ENCODE measurements at regions not wholly inside any gene's neighbourhood (a gene's known extent, or its start where the extent isn't known, plus 50 kb on each side); places are given as distances from the start of the nearest gene placed in this dataset.

DNA sequence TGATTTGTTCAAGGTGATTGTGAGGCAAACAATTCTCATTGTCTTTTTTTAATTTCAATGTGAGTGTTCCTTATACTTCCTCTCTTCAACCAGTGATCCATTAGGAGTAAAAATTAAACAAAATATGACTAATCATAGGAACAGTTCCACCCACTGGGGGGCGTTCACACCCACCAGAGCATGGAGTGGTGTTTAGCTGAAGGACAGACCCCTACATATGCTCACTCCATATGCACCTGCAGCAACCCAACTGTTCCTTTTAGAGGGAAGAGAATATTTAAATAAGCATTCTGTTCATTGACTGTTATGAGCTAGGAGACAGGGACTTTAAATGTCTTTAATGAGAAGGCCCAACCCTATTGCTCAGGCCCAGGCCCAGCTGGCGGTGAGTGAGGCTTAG lies 78.7 kb upstream of the DRD2 start:
- DNase-seq (no peak), ATAC-seq (no peak)
- H3K4me3 ChIP-seq, result no peak overlapping the region
- peaks cover 0 to 7% (median 0%) of the 10 kb centered on the region in 7 donors for H3K27me3 ChIP-seq
- TF ChIP-seq, protein P1, sequence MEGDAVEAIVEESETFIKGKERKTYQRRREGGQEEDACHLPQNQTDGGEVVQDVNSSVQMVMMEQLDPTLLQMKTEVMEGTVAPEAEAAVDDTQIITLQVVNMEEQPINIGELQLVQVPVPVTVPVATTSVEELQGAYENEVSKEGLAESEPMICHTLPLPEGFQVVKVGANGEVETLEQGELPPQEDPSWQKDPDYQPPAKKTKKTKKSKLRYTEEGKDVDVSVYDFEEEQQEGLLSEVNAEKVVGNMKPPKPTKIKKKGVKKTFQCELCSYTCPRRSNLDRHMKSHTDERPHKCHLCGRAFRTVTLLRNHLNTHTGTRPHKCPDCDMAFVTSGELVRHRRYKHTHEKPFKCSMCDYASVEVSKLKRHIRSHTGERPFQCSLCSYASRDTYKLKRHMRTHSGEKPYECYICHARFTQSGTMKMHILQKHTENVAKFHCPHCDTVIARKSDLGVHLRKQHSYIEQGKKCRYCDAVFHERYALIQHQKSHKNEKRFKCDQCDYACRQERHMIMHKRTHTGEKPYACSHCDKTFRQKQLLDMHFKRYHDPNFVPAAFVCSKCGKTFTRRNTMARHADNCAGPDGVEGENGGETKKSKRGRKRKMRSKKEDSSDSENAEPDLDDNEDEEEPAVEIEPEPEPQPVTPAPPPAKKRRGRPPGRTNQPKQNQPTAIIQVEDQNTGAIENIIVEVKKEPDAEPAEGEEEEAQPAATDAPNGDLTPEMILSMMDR (IDR thresholded peaks at IDR 0.05), result peak in 4 of 9 donors; percentile 12 to 36 (median 24)
- no peak overlapping the region for H3K27ac ChIP-seq
- intact Hi-C loops (cut with DNase I), result loop anchor here in 2 of 10 donors (10.0 kb wide), 2 partner anchors 141 to 181 kb away; no protein-coding TSS in a partner anchor
- H3K36me3 ChIP-seq, result no peaks in the 10 kb centered on the region
- WGBS, 2 donors, result 49 to 56% methylated on average over 2 of the region's 2 CpGs
- peaks cover 0 to 5% (median 0%) of the 10 kb centered on the region in 9 donors for H3K4me1 ChIP-seq
- H3K9me3 ChIP-seq, result no peaks in the 10 kb centered on the region

DNA sequence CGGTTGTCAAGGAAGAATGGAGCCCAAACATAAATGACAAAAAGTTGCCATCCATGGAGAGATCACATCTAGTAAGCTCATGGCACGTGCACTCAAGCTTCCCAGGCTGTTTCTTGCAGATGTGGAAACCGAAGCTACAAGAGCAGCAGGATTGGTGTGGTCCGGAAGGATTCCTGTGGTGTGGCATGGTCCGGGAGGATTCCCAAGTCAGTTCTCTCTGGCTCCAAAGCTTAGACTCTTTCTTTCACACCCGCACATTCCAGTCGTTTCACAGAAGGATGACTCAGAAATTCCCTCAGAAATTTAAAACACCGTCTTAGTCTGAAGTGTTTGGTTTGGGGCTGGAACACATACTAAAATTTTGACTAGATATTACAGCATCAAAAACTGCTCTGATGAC lies 78.0 kb upstream of the DRD2 start:
- ATAC-seq, result peak in 3 of 8 donors; percentile 29 to 61 (median 31)
- Histone ChIP-seq H3K4me3 (no peak overlapping the region), H3K9me3 (no peaks in the 10 kb centered on the region), H3K27ac (no peak overlapping the region), H3K27me3 (peaks cover 0 to 11% (median 0%) of the 10 kb centered on the region in 7 donors), H3K4me1 (peaks cover 0 to 5% (median 0%) of the 10 kb centered on the region in 9 donors), H3K36me3 (no peaks in the 10 kb centered on the region)
- WGBS, 2 donors, result 64% methylated on average over 8 of the region's 8 CpGs
- intact Hi-C loops (cut with DNase I), result loop anchor here in 2 of 10 donors (10.0 kb wide), 2 partner anchors 142 to 182 kb away; no protein-coding TSS in a partner anchor
- TF ChIP-seq, protein P1 (IDR thresholded peaks at IDR 0.05), result no peak
- no peak for DNase-seq

DNA sequence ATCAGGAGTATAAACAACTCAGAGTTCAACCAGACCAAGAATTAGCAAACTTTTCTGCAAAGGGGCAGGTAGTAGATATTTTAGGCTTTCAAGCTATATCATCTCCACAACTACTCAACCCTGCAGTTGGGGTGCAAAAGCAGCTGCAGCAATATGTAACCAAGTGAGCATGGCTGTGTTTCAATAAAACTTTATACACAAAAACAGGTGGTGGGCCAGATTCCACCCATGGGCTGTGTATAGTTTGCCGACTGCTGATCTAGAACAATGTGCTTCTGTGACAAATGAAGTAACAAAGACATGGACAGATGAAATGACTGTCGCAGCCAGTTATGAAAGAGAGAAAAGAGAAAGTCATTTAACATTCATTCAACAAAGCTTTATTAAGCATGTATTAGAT lies 77.1 kb upstream of the DRD2 start:
- no peak overlapping the region for H3K27ac ChIP-seq
- intact Hi-C loops (cut with DNase I), result loop anchor here in 2 of 10 donors (10.0 kb wide), 2 partner anchors 143 to 183 kb away; no protein-coding TSS in a partner anchor
- no peaks in the 10 kb centered on the region for H3K9me3 ChIP-seq
- H3K36me3 ChIP-seq, result no peaks in the 10 kb centered on the region
- 96 to 100% methylated on average over 2 of the region's 2 CpGs for WGBS, 2 donors
- ATAC-seq (no peak), DNase-seq (no peak)
- no peak overlapping the region for H3K4me3 ChIP-seq
- H3K27me3 ChIP-seq, result peaks cover 0 to 15% (median 6%) of the 10 kb centered on the region in 7 donors
- peaks cover 0 to 5% (median 0%) of the 10 kb centered on the region in 9 donors for H3K4me1 ChIP-seq
- TF ChIP-seq, protein P1 (IDR thresholded peaks at IDR 0.05), result no peak

DNA sequence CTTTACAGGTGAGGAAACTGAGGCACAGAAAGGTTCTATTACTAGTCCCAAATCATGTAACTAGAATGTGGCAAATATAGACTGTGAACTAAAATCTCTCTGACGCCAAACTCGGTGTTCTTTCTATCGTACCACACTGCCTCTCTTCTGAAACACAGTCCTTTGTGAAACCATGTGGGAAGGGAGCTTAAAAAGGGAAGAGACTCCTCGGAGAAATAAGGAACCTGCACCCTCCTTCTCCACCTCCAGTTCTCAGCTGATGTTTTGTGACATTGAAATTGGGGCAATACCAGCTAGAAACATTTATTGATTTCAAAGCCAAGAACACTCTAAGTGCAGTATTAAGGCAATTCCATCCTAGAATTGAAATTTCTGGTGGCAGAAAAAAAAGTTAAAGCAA lies 76.4 kb upstream of the DRD2 start:
- Histone ChIP-seq H3K9me3 (no peaks in the 10 kb centered on the region), H3K36me3 (no peaks in the 10 kb centered on the region), H3K27ac (no peak overlapping the region), H3K4me1 (peaks cover 0 to 5% (median 0%) of the 10 kb centered on the region in 9 donors), H3K27me3 (peaks cover 0 to 17% (median 6%) of the 10 kb centered on the region in 7 donors), H3K4me3 (no peak overlapping the region)
- WGBS, 2 donors, result 85 to 90% methylated on average over 4 of the region's 4 CpGs
- ATAC-seq, result no peak
- intact Hi-C loops (cut with DNase I), result loop anchor here in 2 of 10 donors (10.0 kb wide), 2 partner anchors 143 to 183 kb away; no protein-coding TSS in a partner anchor
- DNase-seq, result no peak
- TF ChIP-seq, protein P1 (IDR thresholded peaks at IDR 0.05), result no peak

Data from heart right ventricle (tissue), 16 donors.